Testis (tissue), 2 donors: ENCODE measurements at regions not wholly inside any gene's neighbourhood (a gene's known extent, or its start where the extent isn't known, plus 50 kb on each side); places are given as distances from the start of the nearest gene placed in this dataset.

Source experiments
- DNase-seq: peaks from one replicate; pipeline ENCODE4 v3.0.0-alpha.2; 2019
- H3K27ac ChIP-seq, 2 donors: fragments of 200-600 bp; sonication (generic); one replicate each; pipeline ENCODE4 v1.5.1; 2019
- H3K27me3 ChIP-seq: fragments of 200-600 bp; sonication (generic); one replicate; pipeline ENCODE4 v1.5.1; 2019
- H3K36me3 ChIP-seq: fragments of 200-600 bp; sonication (generic); one replicate; pipeline ENCODE4 v1.5.1; 2017; ENCODE audit warnings: low read depth; ENCODE audit errors: missing control alignments
- H3K4me1 ChIP-seq: fragments of 200-600 bp; sonication (generic); one replicate; pipeline ENCODE4 v1.5.1; 2019
- H3K4me3 ChIP-seq, 2 donors: fragments of 200-600 bp; sonication (generic); one replicate each; pipeline ENCODE4 v1.5.1; 2017 to 2019
- H3K9me3 ChIP-seq: fragments of 200-600 bp; sonication (generic); one replicate; pipeline ENCODE4 v1.5.1; 2017
- POLR2A ChIP-seq: fragments of 450-650 bp; IDR thresholded peaks from one replicate; pipeline ENCODE4 v1.6.1; 2017; ENCODE audit warnings: antibody characterized with exemption, mild to moderate bottlenecking, moderate library complexity
- WGBS, 2 donors: methylation state at CpG; one replicate each; pipeline ENCODE4 v1.1.5; 2018; 5-methylcytosine and 5-hydroxymethylcytosine counted together
- intact Hi-C: fragments of 100-400 bp; cut with DNase I; formaldehyde crosslinking; loops from one replicate; pipeline ENCODE4 v1.15.1; 2023; ENCODE audit warnings: low total_unique reads
- TF ChIP-seq, protein P1 (sequence below), 3 experiments: fragments of 450-650 bp in 2 of 3; fragments of 200-600 bp in 1 of 3; sonication (generic) in 1 of 3; IDR thresholded peaks; one replicate each; pipeline ENCODE4 v1.5.1; 2016 to 2019; ENCODE audit warnings: antibody characterized with exemption in 3 of 3, mild to moderate bottlenecking in 2 of 3, moderate library complexity in 1 of 3

DNA sequence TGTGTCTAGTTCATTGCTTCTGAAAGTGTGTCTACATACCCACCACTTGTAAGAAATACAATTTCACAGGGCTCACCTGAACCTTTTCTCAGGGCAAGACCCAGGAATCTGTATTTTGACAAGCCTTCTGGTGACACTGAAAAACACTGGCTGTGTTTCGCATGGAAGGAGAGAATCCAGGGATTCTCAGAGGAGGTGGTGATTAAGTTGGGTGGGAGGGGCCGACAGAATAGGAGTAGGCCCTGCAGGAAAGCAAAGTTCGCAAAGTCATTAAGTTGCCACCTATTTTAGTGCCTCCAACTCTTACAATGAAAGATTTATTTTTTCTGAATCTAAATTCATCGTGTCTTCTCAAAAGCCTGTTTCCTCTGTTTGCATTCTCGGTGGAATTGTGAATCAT is 186.8 kb downstream of the FAT3 start:
- Histone ChIP-seq H3K36me3 (no peaks in the 10 kb centered on the region), H3K27me3 (no peaks in the 10 kb centered on the region), H3K27ac (no peak overlapping the region), H3K4me3 (no peak overlapping the region), H3K9me3 (no peaks in the 10 kb centered on the region), H3K4me1 (no peaks in the 10 kb centered on the region)
- TF ChIP-seq, protein P1, sequence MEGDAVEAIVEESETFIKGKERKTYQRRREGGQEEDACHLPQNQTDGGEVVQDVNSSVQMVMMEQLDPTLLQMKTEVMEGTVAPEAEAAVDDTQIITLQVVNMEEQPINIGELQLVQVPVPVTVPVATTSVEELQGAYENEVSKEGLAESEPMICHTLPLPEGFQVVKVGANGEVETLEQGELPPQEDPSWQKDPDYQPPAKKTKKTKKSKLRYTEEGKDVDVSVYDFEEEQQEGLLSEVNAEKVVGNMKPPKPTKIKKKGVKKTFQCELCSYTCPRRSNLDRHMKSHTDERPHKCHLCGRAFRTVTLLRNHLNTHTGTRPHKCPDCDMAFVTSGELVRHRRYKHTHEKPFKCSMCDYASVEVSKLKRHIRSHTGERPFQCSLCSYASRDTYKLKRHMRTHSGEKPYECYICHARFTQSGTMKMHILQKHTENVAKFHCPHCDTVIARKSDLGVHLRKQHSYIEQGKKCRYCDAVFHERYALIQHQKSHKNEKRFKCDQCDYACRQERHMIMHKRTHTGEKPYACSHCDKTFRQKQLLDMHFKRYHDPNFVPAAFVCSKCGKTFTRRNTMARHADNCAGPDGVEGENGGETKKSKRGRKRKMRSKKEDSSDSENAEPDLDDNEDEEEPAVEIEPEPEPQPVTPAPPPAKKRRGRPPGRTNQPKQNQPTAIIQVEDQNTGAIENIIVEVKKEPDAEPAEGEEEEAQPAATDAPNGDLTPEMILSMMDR (IDR thresholded peaks at IDR 0.05), result no peak
- no peak for TF ChIP-seq POLR2A
- intact Hi-C loops, result no loop called here
- 82 to 84% methylated on average over 5 of the region's 5 CpGs for WGBS, 2 donors
- no peak for DNase-seq

DNA sequence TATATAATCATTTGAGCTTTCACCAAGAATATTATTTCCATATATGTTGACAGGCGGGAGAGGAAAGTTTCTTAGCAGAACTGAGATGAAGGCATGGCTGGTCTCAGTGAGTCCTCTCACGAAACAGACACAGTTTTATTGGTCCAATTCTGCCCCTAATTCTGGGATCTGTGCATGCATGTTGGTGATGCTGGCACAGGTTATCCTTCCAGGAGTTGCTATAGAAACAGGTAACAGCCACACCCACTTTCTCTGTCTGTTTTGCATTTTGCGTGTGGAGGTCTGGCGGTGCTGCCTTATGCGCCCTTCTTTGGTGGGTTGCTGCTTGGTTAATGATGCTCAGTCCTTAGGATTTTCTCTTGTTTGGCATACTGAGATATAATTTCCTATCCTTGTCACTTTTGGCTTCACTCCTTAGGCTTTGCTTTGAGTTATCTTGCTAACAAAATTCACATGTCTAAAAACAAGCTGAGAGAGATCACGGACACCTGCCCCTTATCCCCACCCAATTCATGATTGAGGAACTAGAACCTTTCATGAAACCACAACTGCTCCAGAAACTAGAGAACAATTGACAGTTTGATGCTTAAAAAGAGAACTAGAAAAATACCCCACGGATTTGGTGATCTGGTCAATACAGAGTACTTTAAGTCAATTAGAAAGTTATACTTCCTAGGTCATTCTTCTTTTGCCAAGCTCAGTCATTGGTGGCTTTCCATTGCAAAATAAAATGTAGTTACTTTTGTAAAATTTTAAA is 189.3 kb downstream of the FAT3 start:
- Histone ChIP-seq H3K36me3 (no peaks in the 10 kb centered on the region), H3K27ac (no peak overlapping the region), H3K4me3 (no peak overlapping the region), H3K4me1 (no peaks in the 10 kb centered on the region), H3K27me3 (no peaks in the 10 kb centered on the region), H3K9me3 (no peaks in the 10 kb centered on the region)
- intact Hi-C loops, result no loop called here
- DNase-seq, result no peak
- TF ChIP-seq, protein P1 (IDR thresholded peaks at IDR 0.05), result no peak
- WGBS, 2 donors, result 90 to 92% methylated on average over 7 of the region's 7 CpGs

DNA sequence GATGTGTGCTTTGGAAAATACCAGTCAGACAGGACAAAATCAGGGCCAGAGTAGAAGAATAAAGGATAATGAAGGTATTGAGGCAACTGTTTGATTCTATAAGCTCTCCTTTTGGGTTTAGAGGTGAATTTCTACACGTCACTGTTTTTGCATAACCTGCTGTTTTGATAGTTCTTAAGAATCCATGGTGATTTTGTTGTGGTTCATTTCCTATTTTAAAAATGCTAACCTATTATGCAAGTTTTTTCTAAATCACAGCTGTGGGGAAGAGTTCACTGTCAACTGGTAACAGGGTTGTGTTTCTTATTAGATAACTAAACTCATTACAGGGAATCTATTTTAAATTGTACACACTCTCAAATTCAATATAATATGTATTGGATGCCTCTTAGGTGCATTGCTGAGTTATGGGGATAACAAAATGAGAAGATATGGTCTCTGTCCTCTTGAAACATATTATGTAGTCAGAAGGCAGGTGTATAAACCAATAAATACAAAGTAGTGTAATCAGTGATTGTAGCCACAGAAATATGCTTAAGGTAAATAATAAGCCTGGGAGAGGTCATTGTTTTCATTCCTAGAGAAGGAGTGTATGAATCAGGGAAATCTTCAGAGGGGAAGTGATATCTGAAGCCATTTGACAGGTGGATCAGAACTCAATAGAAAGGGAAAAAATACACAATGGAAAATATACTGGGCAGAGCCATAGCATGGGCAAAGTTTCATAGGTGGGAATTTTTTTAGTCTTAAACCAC is 192.5 kb downstream of the FAT3 start:
- Histone ChIP-seq H3K4me1 (no peaks in the 10 kb centered on the region), H3K4me3 (no peak overlapping the region), H3K27ac (no peak overlapping the region), H3K27me3 (no peaks in the 10 kb centered on the region), H3K9me3 (no peaks in the 10 kb centered on the region), H3K36me3 (no peaks in the 10 kb centered on the region)
- TF ChIP-seq, protein P1 (IDR thresholded peaks at IDR 0.05), result no peak
- no peak for TF ChIP-seq POLR2A
- 75 to 77% methylated on average over 1 of the region's 1 CpG for WGBS, 2 donors
- intact Hi-C loops, result no loop called here
- DNase-seq, result no peak

DNA sequence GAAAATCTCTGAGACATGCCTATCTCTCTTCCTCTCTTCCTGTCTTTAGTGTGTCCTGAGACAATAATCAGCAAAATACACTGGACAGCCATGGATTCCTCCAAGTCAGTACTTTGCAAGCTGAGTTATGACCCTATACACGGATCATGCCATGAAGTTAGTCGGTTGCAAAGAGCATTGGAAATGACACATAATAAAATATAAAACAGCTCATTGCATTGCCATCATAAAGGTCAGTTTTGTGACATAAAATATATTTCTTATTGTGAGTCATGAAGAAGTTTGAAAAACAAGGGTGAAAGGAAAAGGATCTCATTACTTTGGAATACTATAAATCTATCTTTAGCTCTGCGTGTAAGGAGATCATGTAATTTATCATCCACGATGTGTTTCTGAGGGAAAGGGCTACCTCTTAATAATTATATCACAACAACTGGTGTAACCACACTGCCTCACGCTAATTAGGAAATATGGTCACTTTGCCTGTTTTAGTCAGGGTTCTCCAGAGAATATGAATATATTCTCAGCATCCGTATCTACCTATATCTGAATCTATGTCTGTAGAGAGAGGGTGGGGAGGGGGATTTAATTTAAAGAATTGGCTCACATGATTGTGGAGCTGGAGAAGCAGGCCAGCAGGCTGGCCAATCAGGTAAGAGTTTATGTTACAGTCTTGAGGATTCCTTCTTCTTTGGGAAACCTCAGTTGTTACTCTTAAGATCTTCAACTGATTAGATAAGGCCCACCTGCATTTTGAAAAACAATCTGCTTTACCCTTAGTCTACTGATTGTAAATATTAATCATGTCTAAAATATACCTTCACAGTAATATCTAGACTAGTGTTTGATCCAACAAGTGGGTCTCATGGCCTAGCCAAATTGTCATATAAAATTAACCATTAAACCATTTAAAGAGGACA is 198.8 kb downstream of the FAT3 start:
- Histone ChIP-seq H3K9me3 (no peaks in the 10 kb centered on the region), H3K36me3 (no peaks in the 10 kb centered on the region), H3K4me3 (no peak overlapping the region), H3K27me3 (no peaks in the 10 kb centered on the region), H3K4me1 (no peaks in the 10 kb centered on the region), H3K27ac (no peak overlapping the region)
- no peak for DNase-seq
- WGBS, 2 donors, result 82 to 87% methylated on average over 6 of the region's 6 CpGs
- intact Hi-C loops, result no loop called here
- TF ChIP-seq, protein P1 (IDR thresholded peaks at IDR 0.05), result no peak
- no peak for TF ChIP-seq POLR2A
